ENCODE measurements at regions not wholly inside any gene's neighbourhood (a gene's known extent, or its start where the extent isn't known, plus 50 kb on each side); places are given as distances from the start of the nearest gene placed in this dataset.

DNA sequence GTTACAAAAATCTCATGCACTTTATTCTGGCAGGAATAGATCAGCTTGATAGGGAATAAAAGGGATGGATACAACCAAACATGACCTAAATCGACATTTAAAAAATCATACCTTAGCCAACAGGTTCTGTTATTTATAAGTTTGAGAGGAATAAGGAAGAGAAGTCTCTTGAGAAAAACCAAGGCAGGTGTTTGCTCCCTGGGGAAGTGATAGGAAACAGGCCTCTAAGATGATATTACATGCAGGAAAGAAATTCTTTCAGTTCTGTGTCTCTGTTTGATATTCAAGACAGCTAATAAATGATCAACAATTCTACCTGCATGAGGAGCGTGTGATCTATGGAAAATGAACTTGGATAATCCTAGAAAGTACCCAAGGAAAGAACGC lies 184.8 kb upstream of the ZEB2 start:
- no peak for DNase-seq (ENCODE audit: low read depth in 3 of 3)

DNA sequence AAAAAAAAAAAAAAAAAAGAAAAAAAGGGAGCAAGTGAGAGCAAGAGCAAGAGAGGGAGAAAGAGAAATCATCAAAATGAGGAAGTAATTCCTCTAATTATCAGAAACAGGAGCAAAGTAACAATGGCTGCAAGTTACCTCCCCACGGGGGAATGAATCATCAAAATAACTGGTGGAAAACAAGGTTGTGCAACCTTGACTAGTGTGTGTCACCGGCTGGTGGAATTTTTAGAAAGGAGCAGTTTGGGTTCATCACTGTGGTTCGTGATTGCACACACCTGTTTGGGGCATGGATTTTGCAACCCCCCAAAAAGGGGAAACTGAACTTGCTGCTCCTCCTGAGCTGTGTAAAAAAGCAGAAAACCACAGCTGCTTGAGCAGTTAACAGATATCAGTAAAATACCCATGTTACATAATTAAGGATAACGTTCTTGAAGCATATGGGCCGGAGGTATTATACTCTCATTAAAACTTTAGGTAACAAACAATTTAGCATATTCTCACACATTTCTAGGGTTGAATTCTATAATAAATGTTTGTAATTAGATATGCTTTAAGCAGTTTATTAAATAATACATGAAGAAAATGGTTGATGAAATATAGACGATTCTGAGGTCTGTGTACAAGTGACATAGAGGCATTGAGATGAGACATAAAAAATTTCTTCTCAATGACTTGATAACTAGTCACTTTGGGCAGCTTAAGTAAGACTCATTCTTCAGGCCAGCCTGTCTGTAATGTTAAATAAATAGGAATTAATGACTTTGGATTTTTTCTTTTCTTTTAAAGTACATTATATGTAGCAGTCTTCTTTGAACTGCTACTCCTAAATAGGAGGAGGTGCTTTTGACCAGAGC lies 184.2 kb upstream of the ZEB2 start:
- no peak for DNase-seq (ENCODE audit: low read depth in 3 of 3)

DNA sequence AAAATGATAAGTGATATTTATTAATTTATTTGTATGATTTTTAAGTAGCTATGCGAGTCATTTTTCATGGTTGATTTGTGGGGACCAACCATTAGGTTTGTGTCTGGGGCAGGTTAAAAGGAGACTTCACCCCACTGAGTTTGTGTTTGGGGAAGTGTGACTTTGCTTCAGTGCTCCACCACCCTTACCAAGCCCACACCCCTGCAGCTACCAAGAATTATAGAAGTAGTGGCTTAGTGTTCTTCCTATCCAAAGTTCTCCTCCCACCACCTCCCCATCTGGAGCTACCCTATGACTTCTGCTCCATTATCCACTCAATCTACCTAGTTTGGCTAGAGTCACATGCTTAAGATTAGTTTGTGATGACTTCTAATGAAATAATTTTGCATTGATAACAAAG lies 182.1 kb upstream of the ZEB2 start:
- no peak for DNase-seq (ENCODE audit: low read depth in 3 of 3)

DNA sequence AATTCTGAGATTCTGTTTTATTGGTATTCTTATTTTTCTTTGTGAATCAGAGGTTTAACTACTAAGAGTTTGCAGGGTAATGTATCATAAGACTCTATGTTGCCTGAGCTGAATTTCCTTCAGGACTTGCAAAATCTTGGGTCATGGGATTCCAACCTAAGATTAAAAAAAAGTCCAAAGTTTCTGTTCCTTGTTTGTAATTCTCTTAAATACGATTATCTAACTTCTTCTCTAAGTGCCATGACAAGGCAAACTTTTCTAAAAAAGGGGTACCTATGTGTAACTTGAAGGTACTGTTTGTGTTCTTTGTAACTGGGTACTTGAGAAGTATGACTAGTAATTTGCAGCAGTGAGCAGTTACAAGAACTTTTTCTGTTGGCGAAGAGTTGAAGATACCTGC lies 181.3 kb upstream of the ZEB2 start:
- no peak for DNase-seq (ENCODE audit: low read depth in 3 of 3)

DNA sequence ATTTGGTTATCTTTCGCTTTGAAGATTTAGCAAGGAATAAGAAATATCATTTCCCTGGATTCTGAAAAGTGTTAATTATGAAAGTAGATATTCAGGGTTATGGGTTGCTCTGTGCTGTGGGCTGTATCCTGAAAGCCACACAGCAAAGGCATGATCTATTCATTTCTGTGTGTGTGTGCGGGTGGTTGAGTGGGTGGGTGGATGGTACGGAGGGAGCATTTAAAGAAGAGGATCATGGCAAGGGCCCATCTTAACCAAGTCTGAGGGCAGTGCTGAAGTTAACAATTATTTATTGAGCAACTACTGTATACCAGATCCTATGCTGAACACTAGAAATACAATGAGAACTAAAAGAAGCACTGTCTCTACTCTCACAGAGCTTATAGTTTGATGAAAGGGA lies 178.2 kb upstream of the ZEB2 start:
- DNase-seq (ENCODE audit: low read depth in 3 of 3) = no peak

DNA sequence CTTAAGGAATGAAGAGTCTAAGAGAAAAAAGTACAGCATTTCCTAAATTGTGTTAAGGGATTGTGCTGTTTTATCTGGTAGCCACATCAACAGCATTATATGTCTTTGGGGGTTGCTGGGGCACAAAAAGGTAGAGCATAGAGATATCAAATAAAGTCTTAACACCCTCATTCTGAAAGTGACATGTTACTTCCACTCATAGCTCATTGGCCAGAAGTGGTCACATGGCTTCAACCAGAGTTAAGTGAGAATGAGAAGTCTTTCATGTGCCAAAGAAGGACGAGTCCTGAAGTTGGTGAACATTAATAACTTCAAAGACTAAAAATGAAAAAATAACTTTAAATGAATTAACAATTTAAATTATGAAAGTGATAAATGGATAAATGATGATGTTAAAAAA lies 175.7 kb upstream of the ZEB2 start:
- DNase-seq (ENCODE audit: low read depth in 3 of 3) = no peak

DNA sequence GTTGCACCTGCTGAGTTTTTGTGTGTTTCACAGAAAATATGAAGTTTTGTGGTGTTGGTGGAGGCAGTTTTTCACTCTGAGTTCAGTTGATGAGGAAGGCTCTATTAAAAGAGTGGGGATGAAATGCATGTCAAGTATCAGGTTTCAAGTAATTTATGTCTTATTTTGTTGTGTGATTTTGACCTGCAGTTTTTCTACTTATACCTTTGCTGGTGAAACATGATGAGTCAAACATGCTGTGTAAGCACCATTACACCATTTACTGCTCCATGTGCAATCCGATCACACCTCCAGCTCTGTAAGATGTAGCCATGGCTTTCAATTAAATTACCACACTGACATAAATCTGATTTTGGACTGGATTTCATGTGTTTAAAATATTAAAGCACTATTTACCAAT lies 174.5 kb upstream of the ZEB2 start:
- no peak for DNase-seq (ENCODE audit: low read depth in 3 of 3)

DNA sequence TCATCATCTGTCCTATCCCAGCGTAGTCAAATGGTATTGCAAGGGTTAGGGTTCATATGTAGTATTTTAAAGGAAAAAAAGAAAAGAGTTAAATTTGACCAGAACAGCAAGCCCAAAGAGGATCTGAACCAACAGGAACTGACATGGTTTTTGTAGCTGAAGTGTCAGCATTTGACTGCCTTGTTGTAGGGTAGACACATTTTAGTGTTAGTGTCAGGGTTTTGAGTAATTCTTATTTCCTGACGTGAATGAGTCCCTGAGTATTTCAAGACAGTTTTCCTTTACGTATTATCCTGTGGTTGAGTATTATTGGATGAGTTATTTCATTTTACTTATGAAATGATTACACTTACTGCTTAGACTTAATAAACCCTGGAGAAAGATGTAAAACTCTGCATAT lies 173.3 kb upstream of the ZEB2 start:
- DNase-seq (ENCODE audit: low read depth in 3 of 3) = no peak

DNA sequence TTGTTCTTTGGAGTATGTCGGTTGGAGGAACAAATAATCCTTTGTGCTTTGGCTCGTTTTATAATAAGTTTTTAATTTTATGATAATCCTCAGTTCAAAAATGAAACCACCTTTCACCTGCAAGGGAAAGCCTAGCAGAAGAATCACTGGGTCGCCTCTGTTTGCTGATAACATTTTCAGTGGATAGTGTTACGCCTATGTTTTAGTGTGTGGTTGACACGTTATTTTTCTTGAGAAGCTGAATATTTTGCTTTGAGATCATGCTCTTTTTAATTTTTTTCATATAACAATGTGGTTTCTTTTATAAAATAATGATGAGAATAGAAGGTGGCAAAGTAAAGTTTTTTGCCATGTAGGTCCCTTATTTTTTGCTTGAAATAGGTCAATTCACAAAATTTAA lies 172.7 kb upstream of the ZEB2 start:
- DNase-seq (ENCODE audit: low read depth in 3 of 3) = no peak

DNA sequence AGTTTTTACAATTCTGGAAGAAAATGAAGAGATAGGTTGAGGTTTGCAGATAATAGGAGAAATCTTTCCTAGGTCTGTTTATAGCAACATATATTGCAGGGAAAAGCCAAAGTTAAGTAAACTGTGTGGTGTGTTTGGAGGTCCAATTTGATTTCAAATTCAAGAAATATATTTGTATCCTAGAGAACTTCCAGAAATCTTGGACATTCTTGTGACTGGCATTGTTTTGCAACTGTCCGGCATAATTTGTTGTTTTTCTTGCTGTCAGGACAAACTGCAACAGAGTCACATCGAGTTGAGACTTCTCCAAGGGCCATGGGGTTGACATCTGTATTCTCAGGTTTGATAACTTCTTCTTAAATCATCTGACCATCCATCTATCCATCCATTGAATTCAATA lies 170.9 kb upstream of the ZEB2 start:
- no peak for DNase-seq (ENCODE audit: low read depth in 3 of 3)

DNA sequence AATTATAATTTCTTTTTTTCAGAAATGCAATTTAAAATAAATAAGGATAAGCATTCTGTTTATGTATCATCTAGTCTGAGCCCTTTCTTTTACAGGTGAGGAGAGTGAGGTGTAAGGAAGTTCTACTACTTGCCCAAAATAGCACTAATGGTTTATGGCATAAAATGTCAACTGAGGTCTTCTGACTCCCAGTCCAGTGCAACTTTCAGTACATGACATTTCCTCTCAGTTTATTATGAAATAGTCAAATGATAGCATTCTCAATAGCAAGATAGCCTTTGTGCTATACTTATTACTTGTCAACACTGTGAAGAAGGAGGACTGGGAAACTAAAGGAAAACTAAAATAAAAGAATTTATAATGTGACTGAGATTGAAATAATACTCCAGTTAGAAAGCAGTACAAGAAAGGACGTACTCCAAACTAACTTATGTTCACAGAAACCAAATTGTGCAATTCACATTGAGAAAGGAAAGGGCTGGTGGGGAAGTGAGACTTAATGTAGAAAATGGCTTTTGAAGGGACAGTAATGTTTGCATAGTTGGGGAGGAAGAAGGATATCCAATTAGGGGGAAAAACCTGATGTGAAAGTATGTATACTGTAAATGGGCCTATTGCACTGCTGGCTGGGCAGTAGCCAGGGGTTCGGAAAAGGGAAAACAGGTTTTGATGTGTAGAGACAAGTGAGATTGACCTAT lies 166.7 kb upstream of the ZEB2 start:
- no peak for DNase-seq (ENCODE audit: low read depth in 3 of 3)

DNA sequence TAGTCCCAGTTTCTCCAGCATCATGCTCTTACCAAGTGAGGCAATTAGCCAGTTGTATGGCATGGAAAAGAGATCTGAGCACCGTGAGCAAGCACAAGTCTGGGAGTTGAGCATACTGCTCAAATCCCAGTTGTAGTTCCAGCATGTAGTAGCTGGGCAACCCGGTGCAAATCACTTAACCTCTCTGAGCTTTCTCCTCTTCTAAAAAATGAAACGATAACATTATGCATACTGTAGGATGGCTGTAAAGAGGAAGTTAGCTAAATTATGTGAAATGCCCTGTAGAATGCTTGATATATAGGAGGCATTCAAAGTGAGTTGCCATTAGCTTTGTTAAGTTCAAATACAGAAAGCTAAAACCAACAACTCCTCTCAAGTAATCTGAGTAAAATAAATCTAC lies 164.0 kb upstream of the ZEB2 start:
- DNase-seq (ENCODE audit: low read depth in 3 of 3) = no peak

DNA sequence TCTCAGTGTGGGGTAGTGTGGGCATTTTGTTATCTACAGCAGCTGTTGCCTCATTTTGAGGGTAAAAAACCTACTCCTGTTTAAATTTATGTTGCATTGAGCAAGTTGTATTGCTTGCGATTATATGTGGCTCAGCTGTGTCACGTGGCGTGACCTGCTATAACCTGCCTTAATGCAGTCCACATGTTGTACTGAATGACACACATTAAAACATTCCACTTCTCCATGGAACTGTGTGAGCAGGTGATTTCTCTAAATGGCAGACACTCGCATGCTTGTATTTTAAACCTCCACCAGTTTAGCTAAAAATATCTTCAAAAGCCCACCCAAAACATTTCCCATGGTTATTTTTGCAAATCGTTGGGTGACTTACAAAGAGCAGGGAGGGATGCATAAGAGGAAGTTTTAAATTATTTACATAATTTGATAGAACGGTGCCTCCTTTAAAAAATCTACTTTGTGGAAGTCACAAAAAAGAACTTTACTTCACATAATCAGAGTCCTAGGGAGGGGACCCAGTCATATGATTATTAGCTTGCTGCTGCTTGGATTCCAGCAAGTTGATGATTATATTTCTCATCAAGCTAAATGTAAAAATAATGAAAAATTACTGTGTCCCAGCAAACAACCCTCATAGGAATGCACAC lies 163.3 kb upstream of the ZEB2 start:
- DNase-seq (ENCODE audit: low read depth in 3 of 3) = no peak

DNA sequence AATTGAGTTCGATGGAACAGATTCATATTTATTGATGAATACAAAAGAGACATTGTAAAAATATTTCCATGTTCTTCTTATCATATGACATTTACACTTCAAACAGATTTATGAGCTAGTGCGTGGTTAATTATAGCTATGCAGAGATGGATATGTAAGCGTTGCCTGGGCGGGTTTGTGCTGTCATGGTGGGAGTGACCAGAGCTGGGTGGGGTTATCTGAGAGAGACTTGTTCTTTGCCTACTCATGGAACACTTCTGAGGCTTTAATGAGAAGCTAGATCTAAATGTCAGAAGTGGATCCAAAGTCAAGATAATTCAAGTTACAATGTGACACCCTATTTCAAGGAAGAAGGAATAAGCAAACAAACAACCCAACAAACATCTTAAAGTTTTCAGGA lies 162.3 kb upstream of the ZEB2 start:
- DNase-seq (ENCODE audit: low read depth in 3 of 3) = no peak

DNA sequence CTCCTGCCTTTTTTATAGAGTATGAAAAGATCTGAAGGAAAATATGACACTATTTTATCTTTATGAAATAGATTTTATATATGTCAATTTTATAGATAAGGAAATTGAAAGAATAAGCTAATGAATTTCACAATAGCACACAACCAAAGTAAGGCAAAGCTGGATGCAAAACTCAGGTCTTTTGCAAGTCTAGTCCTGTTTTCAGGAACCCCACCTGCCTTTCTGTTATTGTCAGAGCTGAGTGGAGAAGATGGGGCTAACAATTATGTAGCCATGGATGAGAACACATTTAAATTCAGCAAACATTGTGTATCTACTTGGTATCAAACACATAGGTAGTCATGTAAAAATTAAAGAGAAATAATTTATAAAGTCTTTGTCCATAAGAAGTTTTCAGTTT lies 161.5 kb upstream of the ZEB2 start:
- no peak for DNase-seq (ENCODE audit: low read depth in 3 of 3)

DNA sequence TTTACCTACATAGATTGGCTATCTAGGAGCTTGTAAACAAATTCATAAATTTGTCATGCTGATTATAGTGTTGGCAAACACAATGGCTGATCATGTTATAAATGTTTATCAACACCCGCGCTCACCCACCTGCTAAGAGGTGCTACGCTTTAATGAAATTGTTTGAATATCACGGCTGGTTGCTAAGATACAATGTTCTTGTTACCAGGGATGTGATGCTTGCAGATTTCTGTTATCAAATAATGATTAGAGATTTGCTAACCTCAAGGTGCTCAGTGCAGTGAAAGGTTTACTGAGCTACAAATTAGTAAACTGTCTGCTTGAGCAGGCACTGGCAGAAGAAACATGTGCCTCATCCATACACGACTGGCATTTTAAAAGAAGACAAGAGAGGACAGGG lies 160.0 kb upstream of the ZEB2 start:
- no peak for DNase-seq (ENCODE audit: low read depth in 3 of 3)

DNA sequence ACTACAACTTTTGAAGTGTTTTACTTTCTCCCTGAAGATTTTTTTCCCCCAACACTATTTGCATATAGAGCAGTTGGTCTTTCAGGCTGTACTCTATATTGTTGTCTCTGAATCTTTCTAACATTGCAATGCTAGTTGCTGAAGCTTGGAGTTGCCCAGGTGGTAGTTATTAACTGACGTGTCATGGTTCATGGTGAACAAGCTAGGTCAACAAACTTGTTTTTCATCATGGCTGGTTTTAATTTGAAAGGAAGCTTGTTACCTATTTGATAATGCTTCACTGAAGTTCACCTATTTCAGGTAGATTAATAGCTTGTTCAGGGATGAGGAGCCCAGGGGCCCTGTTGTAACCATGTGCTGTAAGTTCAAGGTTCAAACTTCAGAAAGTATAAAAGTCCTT lies 158.8 kb upstream of the ZEB2 start:
- no peak for DNase-seq (ENCODE audit: low read depth in 3 of 3)

DNA sequence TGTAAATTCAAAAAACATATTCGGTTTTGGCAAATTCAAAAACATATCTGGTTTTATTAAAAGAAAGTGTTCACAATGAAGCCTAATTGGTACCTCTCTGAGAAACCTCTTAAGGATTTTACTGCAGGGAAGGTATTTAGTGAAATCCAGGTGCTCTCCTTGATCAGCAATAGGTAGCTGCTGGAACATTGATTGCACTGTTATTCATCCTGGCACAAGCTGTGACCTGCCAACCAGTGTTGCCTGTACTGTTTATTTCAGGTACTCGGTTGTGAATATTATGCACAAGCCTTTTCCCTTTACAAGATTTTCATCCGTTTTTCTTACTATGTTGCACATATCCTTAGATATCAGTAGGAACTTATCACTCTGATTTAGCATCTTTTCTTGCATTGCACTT lies 155.8 kb upstream of the ZEB2 start:
- no peak for DNase-seq (ENCODE audit: low read depth in 3 of 3)

DNA sequence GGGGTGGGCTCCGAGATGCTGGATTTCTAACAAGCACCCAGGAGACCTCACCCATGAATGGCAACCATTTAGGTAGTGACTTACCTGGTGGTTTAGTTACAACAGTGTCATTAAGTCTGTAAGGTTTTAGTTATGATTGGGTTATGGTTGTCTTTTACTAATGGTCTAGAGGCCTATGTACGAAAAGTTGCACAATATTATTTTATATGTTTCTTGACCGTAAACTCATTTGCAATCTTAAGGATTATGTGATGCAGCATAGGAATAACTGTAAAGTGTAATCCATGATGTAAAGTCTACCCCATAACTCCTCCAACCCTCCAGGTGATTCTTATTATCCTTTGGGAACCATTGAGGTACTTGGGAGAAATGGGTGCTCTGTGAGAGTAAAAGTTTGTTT lies 155.4 kb upstream of the ZEB2 start:
- no peak for DNase-seq (ENCODE audit: low read depth in 3 of 3)

DNA sequence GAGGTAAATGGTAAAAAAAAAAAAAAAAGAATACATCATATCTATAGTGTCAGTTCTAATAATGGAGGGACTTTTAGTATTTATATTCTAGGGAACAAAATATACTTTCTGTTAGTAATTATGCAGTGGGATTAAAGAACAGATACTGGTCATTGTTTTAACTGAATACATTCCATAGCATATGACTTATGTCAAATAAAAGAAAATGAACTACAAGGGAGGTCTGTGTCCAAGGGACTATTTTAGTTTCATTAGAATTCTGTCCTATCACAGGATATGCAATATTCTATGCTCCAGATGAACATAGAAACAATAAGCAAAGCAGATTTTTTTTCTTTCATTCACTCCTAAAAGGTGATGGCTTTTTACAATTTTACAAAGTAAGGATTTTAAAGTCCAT lies 154.2 kb upstream of the ZEB2 start:
- no peak for DNase-seq (ENCODE audit: low read depth in 3 of 3)

DNA sequence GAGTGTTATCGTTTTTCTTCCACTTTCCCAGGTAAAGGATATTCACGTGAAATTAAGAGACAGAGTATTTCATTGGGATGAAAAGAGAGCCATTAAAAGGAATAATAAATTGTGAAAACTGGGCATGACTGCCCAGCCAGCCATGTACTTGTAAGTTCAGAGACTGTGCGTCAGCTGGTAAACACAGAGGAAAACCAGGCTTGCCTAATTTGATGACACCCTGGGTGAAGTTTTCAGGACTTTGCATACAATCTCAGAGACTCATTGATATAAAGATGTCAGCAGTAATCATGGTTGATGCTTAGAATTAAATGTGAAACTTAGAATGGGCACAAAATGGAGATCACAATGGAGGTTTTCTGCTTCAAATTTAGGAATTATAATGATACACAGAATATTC lies 153.5 kb upstream of the ZEB2 start:
- no peak for DNase-seq (ENCODE audit: low read depth in 3 of 3)

DNA sequence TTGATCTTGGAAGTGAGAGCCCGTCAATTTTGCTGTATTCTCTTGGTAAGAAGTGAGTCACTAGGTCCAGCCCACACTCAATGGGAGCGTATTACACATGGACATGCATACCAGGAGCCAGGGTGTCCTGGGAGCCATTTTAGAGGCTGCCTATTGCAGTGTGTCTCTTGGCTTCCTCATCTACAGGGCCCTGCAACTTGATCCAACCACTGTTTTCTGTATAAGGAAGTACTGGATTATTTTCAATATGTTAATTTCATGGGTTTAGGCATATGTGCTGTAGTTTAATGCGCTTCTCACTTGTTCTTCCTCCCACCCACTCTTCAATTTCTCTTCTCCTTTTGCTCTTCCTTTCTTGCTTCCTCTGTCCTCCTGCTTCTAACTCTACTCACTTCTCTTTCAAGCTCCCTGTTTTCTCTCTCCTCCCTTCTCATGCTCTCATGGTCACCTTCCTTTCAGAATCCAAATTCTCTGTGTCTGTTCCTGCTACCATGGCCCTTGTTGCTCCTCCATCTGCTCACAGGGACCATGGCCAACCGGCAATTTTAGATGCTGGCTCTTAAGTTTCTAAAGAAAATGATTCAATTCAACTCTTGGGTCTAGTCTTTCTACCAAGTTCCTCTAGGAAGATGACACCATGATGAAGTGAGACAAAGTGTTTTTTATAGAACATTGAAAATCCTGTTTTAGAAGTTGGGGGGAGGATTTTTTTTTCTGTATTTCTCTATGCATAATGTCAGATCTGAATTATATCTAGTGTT lies 152.0 kb upstream of the ZEB2 start:
- DNase-seq (ENCODE audit: low read depth in 3 of 3) = no peak
